ENCODE measurements at regions not wholly inside any gene's neighbourhood (a gene's known extent, or its start where the extent isn't known, plus 50 kb on each side); places are given as distances from the start of the nearest gene placed in this dataset.
"Not testable (repeated sequence)": the region's sequence is repeated elsewhere in the genome, so short reads cannot be mapped to it uniquely, and the experiment has no call there.

DNA sequence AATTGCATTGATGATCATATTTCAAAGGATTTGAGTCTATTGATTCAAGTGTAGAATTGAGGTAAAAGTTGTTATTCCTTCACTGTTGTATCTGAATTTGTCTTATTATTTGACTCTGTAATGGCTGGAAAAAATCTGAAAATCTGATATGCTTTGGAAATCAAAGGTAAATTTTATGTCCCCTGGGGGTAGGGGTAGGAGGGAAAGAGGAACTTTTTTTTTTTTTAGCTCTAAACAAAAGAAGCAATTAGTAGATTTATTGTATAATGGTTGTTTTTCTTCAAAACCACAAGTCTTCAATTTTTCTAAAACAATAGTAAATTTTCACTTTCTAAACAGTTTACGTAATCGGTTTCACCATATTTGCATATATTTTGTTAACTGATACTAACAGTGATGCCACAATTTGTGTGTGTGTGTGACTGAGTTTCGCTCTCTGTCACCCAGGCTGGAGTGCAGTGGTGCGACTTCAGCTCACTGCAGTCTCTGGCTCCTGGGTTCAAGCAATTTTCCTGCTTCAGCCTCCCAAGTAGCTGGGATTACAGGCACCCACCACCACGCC lies 91.7 kb upstream of the GOLGA6L4 start:
- H3F3A ChIP-seq (ENCODE audit: insufficient read depth) = no peaks in the 10 kb centered on the region
- no peak for DNase-seq
- no peak overlapping the region for H2AFZ ChIP-seq
- H3K79me2 ChIP-seq (ENCODE audit: insufficient read depth) = no peaks in the 10 kb centered on the region
- peaks cover 16% of the 10 kb centered on the region; the same call in 1 of the 2 replicates for H3K27me3 ChIP-seq (replicated peaks; ENCODE audit: insufficient read depth)
- no peak overlapping the region for H3K4me3 ChIP-seq
- no peaks in the 10 kb centered on the region for H3K36me3 ChIP-seq (ENCODE audit: low read depth)
- H3K9ac ChIP-seq = no peak overlapping the region
- H3K4me1 ChIP-seq (ENCODE audit: insufficient read depth) = no peaks in the 10 kb centered on the region
- no peaks in the 10 kb centered on the region for H3K9me3 ChIP-seq (ENCODE audit: low read depth)
- no peak for TF ChIP-seq EZH2 (IDR thresholded peaks at IDR 0.05; ENCODE audit: insufficient read depth, poor library complexity, severe bottlenecking)
- no peak for TF ChIP-seq EZH2phosphoT487 (IDR thresholded peaks at IDR 0.05; ENCODE audit: insufficient read depth, low read depth)
- no peak overlapping the region for H3K27ac ChIP-seq
- 68 to 72% methylated on average over 5 of the region's 5 CpGs for WGBS, 2 experiments (ENCODE audit: low coverage in 1 of 2, low lambda C conversion rate in 2 of 2, missing lambda C conversion rate in 2 of 2)
- in situ Hi-C loops (cut with MboI) = no loop called here
- H4K20me1 ChIP-seq (ENCODE audit: insufficient read depth) = no peaks in the 10 kb centered on the region
- H3K9me2 ChIP-seq (ENCODE audit: insufficient read depth) = no peaks in the 10 kb centered on the region
- no peak overlapping the region for H3K4me2 ChIP-seq (ENCODE audit: unreplicated experiment)

GRCh38 chr15:84144946-84145345 lies 90.6 kb upstream of the GOLGA6L4 start:
- in situ Hi-C loops (cut with MboI); H3F3A ChIP-seq (ENCODE audit: insufficient read depth); H3K36me3 ChIP-seq (ENCODE audit: low read depth); H3K9me2 ChIP-seq (ENCODE audit: insufficient read depth); H3K9me3 ChIP-seq (ENCODE audit: low read depth); H2AFZ ChIP-seq; H3K4me3 ChIP-seq; H3K9ac ChIP-seq; DNase-seq; H3K79me2 ChIP-seq (ENCODE audit: insufficient read depth); H3K27ac ChIP-seq; H3K4me2 ChIP-seq (ENCODE audit: unreplicated experiment); H3K4me1 ChIP-seq (ENCODE audit: insufficient read depth); H4K20me1 ChIP-seq (ENCODE audit: insufficient read depth): not testable (repeated sequence)
- H3K27me3 ChIP-seq (replicated peaks; ENCODE audit: insufficient read depth) = peaks cover 14% of the 10 kb centered on the region; the same call in 1 of the 2 replicates
- WGBS, 2 experiments (ENCODE audit: low coverage in 1 of 2, low lambda C conversion rate in 2 of 2, missing lambda C conversion rate in 2 of 2) = 15 to 16% methylated on average over 8 of the region's 8 CpGs

DNA sequence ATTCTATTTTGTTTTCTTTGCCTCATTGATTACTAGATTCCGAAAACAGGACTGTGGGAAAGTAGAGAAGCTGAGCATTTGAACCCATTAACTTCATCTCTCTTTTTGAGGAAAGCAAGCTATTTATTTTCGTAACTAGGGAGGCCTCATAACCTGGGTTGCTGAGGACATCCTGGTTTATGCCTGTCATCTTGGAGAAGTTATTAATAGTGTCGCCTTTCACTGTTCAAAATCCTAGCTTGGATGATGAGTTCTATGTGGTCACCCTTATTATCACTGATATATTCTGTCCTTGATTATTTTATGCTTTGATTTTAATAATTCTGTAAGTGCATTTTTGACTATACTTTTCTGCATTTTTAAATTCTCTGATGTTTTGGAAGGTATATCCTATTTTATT lies 89.3 kb upstream of the GOLGA6L4 start:
- DNase-seq; H3K36me3 ChIP-seq (ENCODE audit: low read depth); H3K79me2 ChIP-seq (ENCODE audit: insufficient read depth); H3K27ac ChIP-seq; H3K9me3 ChIP-seq (ENCODE audit: low read depth); H3K9ac ChIP-seq; H4K20me1 ChIP-seq (ENCODE audit: insufficient read depth); H2AFZ ChIP-seq; in situ Hi-C loops (cut with MboI); H3K4me3 ChIP-seq; H3F3A ChIP-seq (ENCODE audit: insufficient read depth); H3K9me2 ChIP-seq (ENCODE audit: insufficient read depth); H3K4me2 ChIP-seq (ENCODE audit: unreplicated experiment); H3K27me3 ChIP-seq (replicated peaks; ENCODE audit: insufficient read depth); H3K4me1 ChIP-seq (ENCODE audit: insufficient read depth): not testable (repeated sequence)
- 62 to 64% methylated on average over 3 of the region's 3 CpGs for WGBS, 2 experiments (ENCODE audit: low coverage in 1 of 2, low lambda C conversion rate in 2 of 2, missing lambda C conversion rate in 2 of 2)

GRCh38 chr15:84147307-84147706 lies 88.3 kb upstream of the GOLGA6L4 start:
- in situ Hi-C loops (cut with MboI) = not testable (repeated sequence)

DNA sequence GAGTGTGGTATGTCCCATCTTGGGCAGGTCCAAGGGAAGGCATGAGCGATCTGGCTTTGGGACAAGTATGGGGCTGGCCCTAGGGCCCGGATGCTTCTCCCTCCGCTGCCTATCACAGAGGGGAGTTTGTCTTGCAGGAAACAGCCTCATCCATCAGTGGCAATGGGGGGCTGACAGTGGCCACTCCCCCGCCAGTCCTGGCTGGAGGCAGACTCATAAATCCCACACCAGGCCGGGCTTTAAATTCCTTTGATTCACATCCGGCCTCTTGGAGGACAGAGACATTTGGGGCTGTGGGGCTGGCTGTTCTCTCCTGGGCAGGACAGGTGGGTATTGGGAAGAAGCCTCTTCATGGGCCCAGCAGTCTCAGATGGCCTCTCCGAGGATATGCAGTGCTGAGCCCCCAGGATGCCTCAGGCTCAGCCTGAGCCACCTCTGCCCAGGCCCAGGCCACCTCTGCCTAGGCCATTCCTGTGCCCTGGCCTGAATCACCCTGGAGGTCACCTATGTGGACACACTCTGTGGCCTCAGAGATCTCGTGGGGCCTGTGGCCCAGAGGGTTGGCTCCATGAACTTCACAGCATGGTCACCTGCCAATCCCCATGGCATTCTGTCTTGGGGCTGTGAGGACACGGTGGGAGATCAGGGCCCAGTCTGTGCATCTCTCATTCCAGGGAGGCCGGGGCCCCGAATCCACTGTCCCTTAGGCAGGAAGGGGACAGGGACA lies 84.2 kb upstream of the GOLGA6L4 start:
- Histone ChIP-seq H3K27ac (no peak overlapping the region), H3F3A (ENCODE audit: insufficient read depth) (no peaks in the 10 kb centered on the region), H3K9me3 (ENCODE audit: low read depth) (no peaks in the 10 kb centered on the region), H3K4me1 (ENCODE audit: insufficient read depth) (no peaks in the 10 kb centered on the region), H3K9me2 (ENCODE audit: insufficient read depth) (no peaks in the 10 kb centered on the region), H3K4me3 (no peak overlapping the region), H3K9ac (no peak overlapping the region), H3K36me3 (ENCODE audit: low read depth) (no peaks in the 10 kb centered on the region), H3K27me3 (replicated peaks; ENCODE audit: insufficient read depth) (0 out of 2 replicates have a peak, but pooled peaks cover 1% of the 10 kb centered on the region), H2AFZ (no peak overlapping the region), H3K79me2 (ENCODE audit: insufficient read depth) (no peaks in the 10 kb centered on the region), H3K4me2 (ENCODE audit: unreplicated experiment) (no peak overlapping the region), H4K20me1 (ENCODE audit: insufficient read depth) (no peaks in the 10 kb centered on the region)
- in situ Hi-C loops (cut with MboI) = no loop called here
- WGBS, 2 experiments (ENCODE audit: low coverage in 1 of 2, low lambda C conversion rate in 2 of 2, missing lambda C conversion rate in 2 of 2) = 72 to 80% methylated on average over 11 of the region's 11 CpGs
- no peak for TF ChIP-seq EZH2phosphoT487 (IDR thresholded peaks at IDR 0.05; ENCODE audit: insufficient read depth, low read depth)
- TF ChIP-seq EZH2 (IDR thresholded peaks at IDR 0.05; ENCODE audit: insufficient read depth, poor library complexity, severe bottlenecking) = no peak
- no peak for DNase-seq

More at GRCh38 chr15:84147307-84147706, 88.3 kb upstream of the GOLGA6L4 start:
- not testable (repeated sequence) for H3K79me2 ChIP-seq (ENCODE audit: insufficient read depth); H3K36me3 ChIP-seq (ENCODE audit: low read depth); H3K4me3 ChIP-seq; H3K4me2 ChIP-seq (ENCODE audit: unreplicated experiment); H3K9ac ChIP-seq; H3K9me3 ChIP-seq (ENCODE audit: low read depth); H4K20me1 ChIP-seq (ENCODE audit: insufficient read depth); H2AFZ ChIP-seq; H3K27me3 ChIP-seq (replicated peaks; ENCODE audit: insufficient read depth); H3K4me1 ChIP-seq (ENCODE audit: insufficient read depth); H3K27ac ChIP-seq; DNase-seq; H3K9me2 ChIP-seq (ENCODE audit: insufficient read depth); H3F3A ChIP-seq (ENCODE audit: insufficient read depth)
- WGBS, 2 experiments (ENCODE audit: low coverage in 1 of 2, low lambda C conversion rate in 2 of 2, missing lambda C conversion rate in 2 of 2) = 92 to 100% methylated on average over 1 of the region's 2 CpGs

- H3K79me2 ChIP-seq (ENCODE audit: insufficient read depth); H3K27ac ChIP-seq; H3F3A ChIP-seq (ENCODE audit: insufficient read depth); H3K4me3 ChIP-seq; H3K4me1 ChIP-seq (ENCODE audit: insufficient read depth); H3K27me3 ChIP-seq (replicated peaks; ENCODE audit: insufficient read depth); H3K9me3 ChIP-seq (ENCODE audit: low read depth); H3K36me3 ChIP-seq (ENCODE audit: low read depth); H3K9ac ChIP-seq; H4K20me1 ChIP-seq (ENCODE audit: insufficient read depth); H3K4me2 ChIP-seq (ENCODE audit: unreplicated experiment); H2AFZ ChIP-seq; in situ Hi-C loops (cut with MboI); H3K9me2 ChIP-seq (ENCODE audit: insufficient read depth); DNase-seq: not testable (repeated sequence)
- WGBS, 2 experiments (ENCODE audit: low coverage in 1 of 2, low lambda C conversion rate in 2 of 2, missing lambda C conversion rate in 2 of 2) = 81 to 84% methylated on average over 8 of the region's 8 CpGs
Measured at GRCh38 chr15:84152381-84152979, 83.1 kb upstream of the GOLGA6L4 start.

GRCh38 chr15:84153655-84154140 lies 81.9 kb upstream of the GOLGA6L4 start:
- in situ Hi-C loops (cut with MboI); H3K27me3 ChIP-seq (replicated peaks; ENCODE audit: insufficient read depth); H3K36me3 ChIP-seq (ENCODE audit: low read depth); H3F3A ChIP-seq (ENCODE audit: insufficient read depth); DNase-seq; H3K4me2 ChIP-seq (ENCODE audit: unreplicated experiment); H3K79me2 ChIP-seq (ENCODE audit: insufficient read depth); H3K9me3 ChIP-seq (ENCODE audit: low read depth); H2AFZ ChIP-seq; H3K4me3 ChIP-seq; H3K27ac ChIP-seq; H3K4me1 ChIP-seq (ENCODE audit: insufficient read depth); H3K9me2 ChIP-seq (ENCODE audit: insufficient read depth); H4K20me1 ChIP-seq (ENCODE audit: insufficient read depth); H3K9ac ChIP-seq: not testable (repeated sequence)
- WGBS, 2 experiments (ENCODE audit: low coverage in 1 of 2, low lambda C conversion rate in 2 of 2, missing lambda C conversion rate in 2 of 2) = 70 to 75% methylated on average over 4 to 11 of the region's 11 CpGs
